ENCODE measurements at regions not wholly inside any gene's neighbourhood (a gene's known extent, or its start where the extent isn't known, plus 50 kb on each side); places are given as distances from the start of the nearest gene placed in this dataset.

DNA sequence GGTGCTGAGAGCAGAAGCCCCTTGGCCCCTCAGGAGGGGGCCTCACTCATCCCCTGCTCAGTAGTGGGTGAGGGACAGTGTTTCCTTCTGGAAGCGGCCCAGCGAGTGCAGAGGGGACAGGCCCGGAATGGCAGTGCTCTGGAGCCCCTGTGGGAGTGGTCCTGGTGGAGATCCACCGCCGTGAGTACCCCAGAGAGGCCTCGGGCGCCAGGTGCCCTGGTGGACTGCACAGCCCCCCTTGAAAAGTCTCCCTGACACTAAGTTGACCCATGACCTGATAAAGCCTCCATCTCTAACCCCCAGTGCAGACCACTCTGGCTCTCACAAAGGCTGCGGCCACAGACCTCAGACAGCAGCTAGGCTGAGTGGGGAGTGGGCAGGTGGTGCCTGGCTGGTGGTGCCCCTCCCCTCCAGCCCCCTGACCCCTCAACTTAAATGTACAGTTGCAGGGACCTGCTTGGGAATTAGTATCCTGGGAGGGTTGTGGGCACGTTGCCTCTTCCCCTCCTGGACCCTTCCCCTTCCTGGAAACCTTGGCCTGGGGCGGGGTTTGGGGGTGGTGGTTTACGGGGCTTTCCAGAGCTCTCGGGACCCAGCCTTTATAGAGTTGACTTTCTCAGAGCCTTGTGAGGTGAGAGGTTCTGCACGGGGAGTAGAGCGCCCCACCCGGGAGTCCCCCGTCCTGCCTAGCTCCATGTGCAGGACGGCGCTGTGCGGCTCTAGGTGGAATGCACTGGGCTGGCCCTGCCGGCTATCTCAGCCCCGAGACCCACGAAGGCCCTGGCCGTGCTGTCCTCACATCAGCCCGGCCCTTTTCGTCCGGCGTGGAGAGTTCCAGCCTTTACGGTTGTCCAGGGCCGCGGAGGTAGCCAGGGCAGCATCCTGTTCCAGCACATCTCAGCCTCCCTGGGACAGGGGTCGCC is 62.7 kb downstream of the RTP5 start:
- Histone ChIP-seq H3K4me3 (no peak overlapping the region), H3K27ac (no peak overlapping the region), H3K9ac (ENCODE audit: insufficient read length) (no peak overlapping the region), H3K36me3 (ENCODE audit: insufficient read depth, low read length) (no peaks in the 10 kb centered on the region), H3K9me3 (ENCODE audit: low read depth, low read length) (no peaks in the 10 kb centered on the region; the same call in 1 of the 2 replicates)
- DNase-seq (ENCODE audit: low read depth, low spot score) = no peak
- no peak for TF ChIP-seq FOXP2 (optimal IDR thresholded peaks at IDR 0.05; ENCODE audit: control extremely low read depth, extremely low read length, insufficient read depth)
- no peak for TF ChIP-seq EZH2 (IDR thresholded peaks at IDR 0.05)
- TF ChIP-seq POLR2AphosphoS5 (IDR thresholded peaks at IDR 0.05; ENCODE audit: borderline replicate concordance, low read depth, low read length) = no peak

DNA sequence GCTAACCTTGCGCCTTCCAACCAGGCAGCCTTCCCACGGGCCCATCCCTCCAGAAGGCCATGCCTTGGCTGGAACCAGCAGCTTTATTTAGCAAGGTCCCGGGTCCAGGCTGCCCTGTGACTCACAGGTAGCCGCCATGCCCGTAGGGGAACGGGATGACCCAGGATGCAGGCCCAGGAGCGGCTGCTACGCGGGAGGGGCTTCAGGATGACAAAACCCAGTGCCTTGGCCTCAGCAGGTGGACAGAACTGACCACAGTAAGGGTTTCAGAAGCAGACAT is 63.3 kb downstream of the RTP5 start:
- Histone ChIP-seq H3K36me3 (ENCODE audit: insufficient read depth, low read length) (no peaks in the 10 kb centered on the region), H3K9me3 (ENCODE audit: low read depth, low read length) (no peaks in the 10 kb centered on the region; the same call in 1 of the 2 replicates), H3K4me3 (peak overlapping the region; percentile 71; the same call in 1 of the 2 replicates), H3K27ac (peak overlapping the region; percentile 96), H3K9ac (ENCODE audit: insufficient read length) (no peak overlapping the region)
- TF ChIP-seq POLR2AphosphoS5 (IDR thresholded peaks at IDR 0.05; ENCODE audit: borderline replicate concordance, low read depth, low read length) (no peak), EZH2 (IDR thresholded peaks at IDR 0.05) (no peak), FOXP2 (optimal IDR thresholded peaks at IDR 0.05; ENCODE audit: control extremely low read depth, extremely low read length, insufficient read depth) (no peak)
- DNase-seq (ENCODE audit: low read depth, low spot score) = no peak

DNA sequence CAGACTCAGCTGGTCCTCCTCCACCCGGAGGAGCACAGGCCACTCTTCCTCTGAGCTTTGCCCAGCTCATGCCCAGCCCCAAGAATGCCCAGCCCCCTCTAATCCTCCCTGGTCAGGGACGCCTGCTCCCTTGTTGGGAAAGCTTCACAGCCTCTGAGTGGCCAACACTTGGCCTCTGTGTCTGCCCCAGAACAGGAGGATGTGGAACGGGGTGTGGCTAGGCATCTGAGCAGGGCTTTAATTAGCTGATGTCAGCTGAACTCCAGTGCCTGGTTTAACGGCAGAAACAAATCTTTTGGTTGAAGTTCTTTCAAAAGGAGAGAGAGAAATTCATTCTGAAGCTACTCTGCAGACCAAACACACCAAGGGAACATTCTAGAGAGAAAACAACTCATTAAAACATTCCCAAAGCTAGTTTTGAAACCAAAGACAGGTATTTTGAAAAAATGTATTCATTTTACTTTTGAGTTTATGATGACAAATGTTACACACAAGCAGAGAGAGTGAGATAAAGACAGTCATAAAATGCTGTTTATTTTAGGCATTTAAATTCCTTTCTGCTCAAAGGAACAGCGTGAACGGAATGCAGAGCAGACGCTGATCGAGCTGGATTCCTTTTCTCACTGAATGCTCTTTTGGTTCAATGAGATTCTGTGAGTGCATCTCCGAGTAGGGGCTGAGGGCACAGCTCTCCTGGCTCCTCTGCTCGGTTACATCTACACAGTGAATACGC is 63.8 kb downstream of the RTP5 start:
- TF ChIP-seq EZH2 (IDR thresholded peaks at IDR 0.05) = no peak
- H3K9ac ChIP-seq (ENCODE audit: insufficient read length) = peak overlapping the region; percentile 50
- H3K27ac ChIP-seq = peak overlapping the region; percentile 96
- no peaks in the 10 kb centered on the region; the same call in 1 of the 2 replicates for H3K9me3 ChIP-seq (ENCODE audit: low read depth, low read length)
- H3K4me3 ChIP-seq = peak overlapping the region; percentile 71
- DNase-seq (ENCODE audit: low read depth, low spot score) = peak; percentile 8
- no peaks in the 10 kb centered on the region for H3K36me3 ChIP-seq (ENCODE audit: insufficient read depth, low read length)

DNA sequence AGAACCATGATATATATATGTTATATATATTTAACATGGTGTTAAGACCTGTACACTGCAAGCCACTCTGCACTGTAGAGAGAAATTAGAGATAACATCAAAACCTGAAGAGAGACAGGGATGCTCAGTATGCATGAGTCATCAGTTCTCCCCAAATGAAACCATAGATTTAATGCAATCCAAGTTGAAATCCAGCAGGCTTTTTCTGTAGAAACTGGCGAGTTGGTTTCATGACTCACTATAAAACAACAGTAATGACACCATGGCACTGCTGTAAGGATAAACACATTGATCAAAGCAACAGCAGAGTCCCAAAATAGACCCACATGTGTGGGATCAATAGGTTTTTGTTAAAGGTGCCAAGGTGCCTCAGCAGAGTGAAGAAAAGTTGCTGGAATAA is 65.8 kb downstream of the RTP5 start:
- DNase-seq (ENCODE audit: low read depth, low spot score) = no peak
- Histone ChIP-seq H3K4me3 (no peak overlapping the region), H3K36me3 (ENCODE audit: insufficient read depth, low read length) (no peaks in the 10 kb centered on the region), H3K9ac (ENCODE audit: insufficient read length) (no peak overlapping the region), H3K27ac (no peak overlapping the region), H3K9me3 (ENCODE audit: low read depth, low read length) (no peaks in the 10 kb centered on the region; the same call in 1 of the 2 replicates)
- no peak for TF ChIP-seq POLR2AphosphoS5 (IDR thresholded peaks at IDR 0.05; ENCODE audit: borderline replicate concordance, low read depth, low read length)
- no peak for TF ChIP-seq EZH2 (IDR thresholded peaks at IDR 0.05)
- no peak for TF ChIP-seq FOXP2 (optimal IDR thresholded peaks at IDR 0.05; ENCODE audit: control extremely low read depth, extremely low read length, insufficient read depth)

DNA sequence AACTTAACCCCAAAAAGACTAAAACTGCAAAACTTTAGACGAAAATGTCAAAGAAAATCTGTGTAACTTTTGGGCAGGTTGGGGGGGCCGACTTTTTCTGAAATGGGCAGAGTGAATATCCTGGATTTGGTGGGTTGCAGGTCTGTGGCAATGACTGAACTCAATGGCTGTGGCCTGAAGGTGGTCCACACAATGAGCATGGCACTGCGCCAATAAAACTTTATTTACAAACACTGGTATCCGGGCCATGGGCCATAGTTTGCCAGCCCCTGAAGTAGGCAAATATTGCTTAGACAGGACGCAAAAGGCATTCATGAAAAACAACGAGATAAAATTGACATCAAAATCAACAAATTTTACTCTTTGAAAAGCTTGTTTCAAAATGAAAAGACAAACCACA is 66.2 kb downstream of the RTP5 start:
- Histone ChIP-seq H3K9ac (ENCODE audit: insufficient read length) (no peak overlapping the region), H3K36me3 (ENCODE audit: insufficient read depth, low read length) (no peaks in the 10 kb centered on the region), H3K4me3 (no peak overlapping the region), H3K9me3 (ENCODE audit: low read depth, low read length) (no peaks in the 10 kb centered on the region; the same call in 1 of the 2 replicates), H3K27ac (no peak overlapping the region)
- DNase-seq (ENCODE audit: low read depth, low spot score) = no peak
- TF ChIP-seq POLR2AphosphoS5 (IDR thresholded peaks at IDR 0.05; ENCODE audit: borderline replicate concordance, low read depth, low read length) (no peak), FOXP2 (optimal IDR thresholded peaks at IDR 0.05; ENCODE audit: control extremely low read depth, extremely low read length, insufficient read depth) (no peak), EZH2 (IDR thresholded peaks at IDR 0.05) (no peak)

DNA sequence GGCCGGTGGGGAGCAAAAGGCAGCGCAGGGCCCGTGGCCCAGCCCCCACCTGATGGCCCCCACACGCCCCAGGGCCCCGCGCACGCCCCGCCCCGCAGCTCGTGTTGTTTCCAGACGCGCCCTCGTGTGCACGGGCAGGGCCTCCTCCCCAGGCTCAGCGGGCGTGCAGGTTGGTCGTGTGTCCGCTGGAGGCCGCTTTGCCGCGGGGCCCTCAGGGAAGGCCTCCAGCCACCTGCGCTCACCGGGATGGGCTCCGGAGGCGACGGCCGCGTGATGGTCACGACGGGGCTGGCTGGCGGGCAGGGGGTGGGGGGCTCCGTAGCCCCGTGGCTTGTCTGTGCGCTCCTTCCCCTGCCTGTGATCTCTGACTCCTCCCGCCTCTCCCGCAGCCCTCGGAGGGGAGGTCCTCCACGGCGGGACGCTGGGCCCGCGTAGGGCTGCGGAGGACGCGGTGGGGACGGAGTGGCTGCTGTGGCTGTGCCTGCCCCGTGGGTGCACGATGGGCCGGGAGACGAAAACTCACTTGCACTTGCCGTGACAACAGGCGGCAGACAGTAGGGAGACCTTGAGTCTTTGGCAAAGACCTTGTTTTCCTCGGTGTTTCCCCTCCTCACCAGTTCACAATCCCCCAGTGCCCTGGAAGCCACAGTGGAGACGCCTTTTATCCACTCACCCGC is 67.1 kb downstream of the RTP5 start:
- Histone ChIP-seq H3K9me3 (ENCODE audit: low read depth, low read length) (no peaks in the 10 kb centered on the region; the same call in 1 of the 2 replicates), H3K36me3 (ENCODE audit: insufficient read depth, low read length) (no peaks in the 10 kb centered on the region), H3K9ac (ENCODE audit: insufficient read length) (no peak overlapping the region), H3K27ac (no peak overlapping the region), H3K4me3 (no peak overlapping the region)
- DNase-seq (ENCODE audit: low read depth, low spot score) = no peak
- TF ChIP-seq EZH2 (IDR thresholded peaks at IDR 0.05) (no peak), POLR2AphosphoS5 (IDR thresholded peaks at IDR 0.05; ENCODE audit: borderline replicate concordance, low read depth, low read length) (no peak), FOXP2 (optimal IDR thresholded peaks at IDR 0.05; ENCODE audit: control extremely low read depth, extremely low read length, insufficient read depth) (no peak)

DNA sequence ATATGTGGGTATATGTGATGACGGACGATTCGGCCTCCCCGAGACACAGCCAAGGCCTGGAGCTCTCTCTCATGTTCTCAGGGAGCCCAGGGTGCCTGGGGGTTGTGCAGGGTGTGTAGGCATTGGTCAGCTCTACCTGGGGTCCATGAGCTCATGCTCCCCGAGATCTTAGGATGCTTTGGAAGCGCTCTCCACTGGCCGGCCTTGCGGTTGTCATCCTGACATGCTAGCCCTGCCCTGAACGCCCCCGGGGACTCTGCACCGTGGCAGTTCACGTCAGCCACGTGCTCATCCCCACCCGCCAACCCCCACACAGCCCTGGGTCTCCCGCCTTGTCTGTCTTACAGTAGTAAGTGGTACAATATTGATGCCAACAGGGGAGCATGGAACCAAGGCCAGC is 67.8 kb downstream of the RTP5 start:
- no peak for TF ChIP-seq FOXP2 (optimal IDR thresholded peaks at IDR 0.05; ENCODE audit: control extremely low read depth, extremely low read length, insufficient read depth)
- no peak for TF ChIP-seq POLR2AphosphoS5 (IDR thresholded peaks at IDR 0.05; ENCODE audit: borderline replicate concordance, low read depth, low read length)
- no peak for TF ChIP-seq EZH2 (IDR thresholded peaks at IDR 0.05)
- Histone ChIP-seq H3K4me3 (no peak overlapping the region), H3K9me3 (ENCODE audit: low read depth, low read length) (no peaks in the 10 kb centered on the region; the same call in 1 of the 2 replicates)

DNA sequence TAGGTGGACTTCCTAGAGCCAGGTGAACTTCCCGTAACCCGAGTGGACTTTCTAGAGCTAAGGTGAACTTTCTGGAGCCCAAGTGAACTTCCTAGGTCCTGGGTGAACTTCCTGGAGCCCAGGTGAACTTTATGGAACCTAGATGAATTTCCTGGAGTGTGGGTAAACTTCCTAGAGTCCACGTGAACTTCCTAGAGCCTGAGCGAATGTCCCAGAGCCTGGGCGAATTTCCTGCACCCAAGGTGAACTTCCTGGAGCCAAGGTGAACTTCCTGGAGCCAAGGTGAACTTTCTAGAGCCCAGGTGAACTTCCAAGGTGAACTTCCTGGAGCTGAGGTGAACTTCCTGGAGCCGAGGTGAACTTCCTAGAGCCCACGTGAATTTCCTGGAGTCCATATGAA is 70.0 kb downstream of the RTP5 start:
- H3K9ac ChIP-seq (ENCODE audit: insufficient read length) = no peak overlapping the region
- no peaks in the 10 kb centered on the region; the same call in 1 of the 2 replicates for H3K9me3 ChIP-seq (ENCODE audit: low read depth, low read length)
- H3K27ac ChIP-seq = no peak overlapping the region
- DNase-seq (ENCODE audit: low read depth, low spot score) = no peak
- TF ChIP-seq FOXP2 (optimal IDR thresholded peaks at IDR 0.05; ENCODE audit: control extremely low read depth, extremely low read length, insufficient read depth) = no peak
- TF ChIP-seq EZH2 (IDR thresholded peaks at IDR 0.05) = no peak
- no peak for TF ChIP-seq POLR2AphosphoS5 (IDR thresholded peaks at IDR 0.05; ENCODE audit: borderline replicate concordance, low read depth, low read length)
- no peaks in the 10 kb centered on the region for H3K36me3 ChIP-seq (ENCODE audit: insufficient read depth, low read length)
- no peak overlapping the region for H3K4me3 ChIP-seq

More for the DNA sequence above, 67.8 kb downstream of the RTP5 start:
- Histone ChIP-seq H3K27ac (no peak overlapping the region), H3K36me3 (ENCODE audit: insufficient read depth, low read length) (no peaks in the 10 kb centered on the region), H3K9ac (ENCODE audit: insufficient read length) (no peak overlapping the region)
- DNase-seq (ENCODE audit: low read depth, low spot score) = no peak
